Osteocyte (in vitro differentiated cells): ENCODE measurements at regions not wholly inside any gene's neighbourhood (a gene's known extent, or its start where the extent isn't known, plus 50 kb on each side); places are given as distances from the start of the nearest gene placed in this dataset.

ENCODE experiments used
- DNase-seq: peaks from one replicate; pipeline ENCODE4 v3.0.0; 2021; ENCODE audit warnings: mixed read lengths; ENCODE audit not compliant: unreplicated experiment; ENCODE audit errors: extremely low spot score
- H3K27ac Mint-ChIP-seq: one replicate; pipeline ENCODE4 v1.8.0; 2021; ENCODE audit warnings: mild to moderate bottlenecking, mixed read lengths; ENCODE audit not compliant: unreplicated experiment
- H3K27me3 Mint-ChIP-seq: one replicate; pipeline ENCODE4 v1.8.0; 2021; ENCODE audit warnings: mixed read lengths; ENCODE audit not compliant: unreplicated experiment
- H3K36me3 Mint-ChIP-seq: one replicate; pipeline ENCODE4 v1.8.0; 2021; ENCODE audit warnings: mixed read lengths; ENCODE audit not compliant: unreplicated experiment
- H3K4me1 Mint-ChIP-seq: one replicate; pipeline ENCODE4 v1.8.0; 2021; ENCODE audit warnings: mixed read lengths; ENCODE audit not compliant: unreplicated experiment
- H3K4me3 Mint-ChIP-seq: one replicate; pipeline ENCODE4 v1.8.0; 2021; ENCODE audit warnings: mild to moderate bottlenecking, moderate library complexity, mixed read lengths; ENCODE audit not compliant: unreplicated experiment
- H3K9me3 Mint-ChIP-seq: one replicate; pipeline ENCODE4 v1.8.0; 2021; ENCODE audit warnings: mixed read lengths; ENCODE audit not compliant: unreplicated experiment
- CTCF ChIP-seq: fragments of 200-600 bp; sonication (generic); IDR thresholded peaks from 2 replicates; pipeline ENCODE4 v1.5.0; 2021; ENCODE audit warnings: antibody characterized with exemption, mild to moderate bottlenecking, moderate library complexity

GRCh38 chr17:34823023-34823422 lies 138.2 kb downstream of the CCT6B start:
- H3K27me3 Mint-ChIP-seq = no peaks in the 10 kb centered on the region
- H3K4me3 Mint-ChIP-seq = no peak overlapping the region
- no peak for TF ChIP-seq CTCF
- H3K9me3 Mint-ChIP-seq = no peaks in the 10 kb centered on the region
- no peak for DNase-seq
- no peaks in the 10 kb centered on the region for H3K36me3 Mint-ChIP-seq
- H3K4me1 Mint-ChIP-seq = no peaks in the 10 kb centered on the region
- H3K27ac Mint-ChIP-seq = no peak overlapping the region

GRCh38 chr17:34822007-34822739 lies 139.1 kb downstream of the CCT6B start:
- Mint-ChIP-seq H3K4me3 (no peak overlapping the region), H3K9me3 (no peaks in the 10 kb centered on the region), H3K36me3 (no peaks in the 10 kb centered on the region), H3K27ac (no peak overlapping the region), H3K27me3 (no peaks in the 10 kb centered on the region), H3K4me1 (no peaks in the 10 kb centered on the region)
- no peak for DNase-seq
- TF ChIP-seq CTCF = no peak

DNA sequence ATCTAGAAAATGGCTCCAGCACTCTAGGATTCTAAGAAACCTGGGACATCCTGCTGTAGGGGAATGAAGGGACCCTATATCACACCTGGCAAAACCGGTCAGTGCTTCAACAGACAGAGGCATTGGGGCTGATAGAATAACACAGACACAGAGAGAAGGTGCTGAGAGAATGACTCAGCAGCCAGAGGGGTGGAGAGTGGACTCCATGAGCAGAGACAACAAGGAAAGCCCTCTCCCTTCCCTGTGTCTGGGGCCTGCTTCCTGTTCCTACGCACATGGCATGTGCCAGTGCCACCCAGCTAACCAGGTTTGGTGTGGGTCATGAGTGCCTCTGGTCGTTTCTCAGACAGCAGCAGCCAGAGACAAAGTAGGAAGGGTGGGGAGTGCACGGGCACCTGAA lies 140.3 kb downstream of the CCT6B start:
- H3K9me3 Mint-ChIP-seq = no peaks in the 10 kb centered on the region
- no peaks in the 10 kb centered on the region for H3K4me1 Mint-ChIP-seq
- no peak overlapping the region for H3K27ac Mint-ChIP-seq
- no peak for DNase-seq
- H3K27me3 Mint-ChIP-seq = no peaks in the 10 kb centered on the region
- TF ChIP-seq CTCF = no peak
- no peaks in the 10 kb centered on the region for H3K36me3 Mint-ChIP-seq
- H3K4me3 Mint-ChIP-seq = no peak overlapping the region

GRCh38 chr17:34820248-34820801 lies 140.9 kb downstream of the CCT6B start:
- Mint-ChIP-seq H3K36me3 (no peaks in the 10 kb centered on the region), H3K9me3 (no peaks in the 10 kb centered on the region), H3K27ac (no peak overlapping the region), H3K4me3 (no peak overlapping the region), H3K4me1 (no peaks in the 10 kb centered on the region), H3K27me3 (no peaks in the 10 kb centered on the region)
- DNase-seq = no peak
- no peak for TF ChIP-seq CTCF

DNA sequence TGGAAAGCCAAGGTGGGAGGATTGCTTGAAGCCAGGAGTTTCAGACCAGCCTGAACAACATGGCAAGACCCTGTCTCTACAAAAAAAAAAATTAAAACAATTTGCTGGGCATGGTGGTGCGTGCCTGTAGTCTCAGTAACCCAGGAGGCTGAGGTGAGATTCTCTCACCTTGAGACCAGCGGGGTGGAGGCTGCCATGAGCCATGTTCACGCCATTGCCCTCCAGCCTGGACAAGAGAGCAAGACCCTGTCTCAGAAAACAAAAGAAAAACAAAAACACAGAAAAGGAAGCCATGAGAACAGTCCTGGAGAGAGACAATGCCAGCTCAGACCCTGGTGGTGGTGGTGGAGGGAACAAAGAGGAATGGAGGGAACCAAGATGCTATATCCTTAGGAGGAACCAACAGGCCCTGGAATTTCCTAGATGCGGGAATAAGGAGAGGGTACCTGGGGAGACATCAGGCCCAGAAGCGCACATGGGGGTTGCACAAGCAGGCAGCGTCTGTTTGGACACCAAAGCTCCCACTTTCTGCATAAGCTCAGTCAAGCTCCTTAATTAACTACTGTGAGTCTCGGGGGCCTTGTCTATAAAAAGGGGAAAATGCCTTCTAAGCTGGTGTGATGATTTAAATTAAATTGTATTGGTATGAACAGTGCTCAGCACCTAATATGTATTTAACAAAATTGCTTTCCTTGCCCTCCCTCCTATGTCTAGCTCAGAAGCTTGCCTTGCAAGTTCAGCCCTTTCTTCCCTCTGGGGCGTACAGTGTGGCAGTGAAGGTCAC lies 143.8 kb downstream of the CCT6B start:
- Mint-ChIP-seq H3K9me3 (no peaks in the 10 kb centered on the region), H3K27ac (no peak overlapping the region), H3K4me1 (no peaks in the 10 kb centered on the region), H3K4me3 (no peak overlapping the region), H3K36me3 (no peaks in the 10 kb centered on the region), H3K27me3 (no peaks in the 10 kb centered on the region)
- no peak for DNase-seq
- TF ChIP-seq CTCF = no peak
